ENCODE measurements at regions not wholly inside any gene's neighbourhood (a gene's known extent, or its start where the extent isn't known, plus 50 kb on each side); places are given as distances from the start of the nearest gene placed in this dataset.

DNA sequence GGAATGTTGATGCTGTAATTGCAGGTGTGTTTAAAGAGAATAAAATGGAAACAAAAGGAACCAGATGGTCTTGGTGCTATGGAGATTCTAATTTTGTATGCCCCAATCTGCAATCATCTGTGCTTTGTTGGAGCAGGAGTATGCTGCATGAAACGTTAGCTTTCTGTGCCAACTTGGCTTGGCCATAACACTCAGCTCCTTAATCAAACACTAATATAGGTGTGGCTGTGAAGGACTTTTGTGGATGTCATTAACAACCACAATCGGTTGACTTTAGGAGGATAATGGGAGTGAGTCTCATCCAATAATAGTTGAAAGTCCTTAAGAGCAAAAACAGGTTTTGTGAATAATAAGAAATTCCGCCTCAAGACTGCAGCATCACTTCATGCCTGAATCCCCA, 399.2 kb downstream of the NLGN4X start:
- CTCF ChIA-PET, result no interaction called here
- no peak overlapping the region for H3K4me3 ChIP-seq (ENCODE audit: low read depth, low read length)
- TF ChIP-seq, protein P1, sequence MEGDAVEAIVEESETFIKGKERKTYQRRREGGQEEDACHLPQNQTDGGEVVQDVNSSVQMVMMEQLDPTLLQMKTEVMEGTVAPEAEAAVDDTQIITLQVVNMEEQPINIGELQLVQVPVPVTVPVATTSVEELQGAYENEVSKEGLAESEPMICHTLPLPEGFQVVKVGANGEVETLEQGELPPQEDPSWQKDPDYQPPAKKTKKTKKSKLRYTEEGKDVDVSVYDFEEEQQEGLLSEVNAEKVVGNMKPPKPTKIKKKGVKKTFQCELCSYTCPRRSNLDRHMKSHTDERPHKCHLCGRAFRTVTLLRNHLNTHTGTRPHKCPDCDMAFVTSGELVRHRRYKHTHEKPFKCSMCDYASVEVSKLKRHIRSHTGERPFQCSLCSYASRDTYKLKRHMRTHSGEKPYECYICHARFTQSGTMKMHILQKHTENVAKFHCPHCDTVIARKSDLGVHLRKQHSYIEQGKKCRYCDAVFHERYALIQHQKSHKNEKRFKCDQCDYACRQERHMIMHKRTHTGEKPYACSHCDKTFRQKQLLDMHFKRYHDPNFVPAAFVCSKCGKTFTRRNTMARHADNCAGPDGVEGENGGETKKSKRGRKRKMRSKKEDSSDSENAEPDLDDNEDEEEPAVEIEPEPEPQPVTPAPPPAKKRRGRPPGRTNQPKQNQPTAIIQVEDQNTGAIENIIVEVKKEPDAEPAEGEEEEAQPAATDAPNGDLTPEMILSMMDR (IDR thresholded peaks at IDR 0.05; ENCODE audit: insufficient read depth, low read length, missing control alignments), result no peak
- POLR2A ChIA-PET, result no interaction called here
- no peak for DNase-seq (ENCODE audit: low read depth, low spot score)

DNA sequence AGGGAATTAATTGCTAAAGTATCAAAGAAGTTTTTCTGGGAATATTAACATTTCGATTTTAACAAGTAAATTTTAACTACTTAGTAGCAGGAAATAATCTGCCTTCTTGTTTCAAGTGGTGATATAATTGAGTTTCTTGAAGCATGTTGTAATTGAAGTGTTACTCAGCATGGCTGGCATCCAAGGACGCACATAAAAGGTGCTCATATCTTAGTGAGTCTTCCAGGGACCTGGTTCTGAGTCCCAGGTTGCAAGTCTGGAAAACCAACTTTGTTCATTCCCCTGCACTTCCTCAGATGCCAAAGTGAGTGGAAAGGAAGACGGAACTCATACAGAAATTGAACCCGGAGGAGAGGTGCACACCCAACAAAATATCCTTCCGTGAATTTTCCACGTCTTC, 399.6 kb downstream of the NLGN4X start:
- ChIA-PET CTCF (no interaction called here), POLR2A (no interaction called here)
- DNase-seq (ENCODE audit: low read depth, low spot score), result no peak

DNA sequence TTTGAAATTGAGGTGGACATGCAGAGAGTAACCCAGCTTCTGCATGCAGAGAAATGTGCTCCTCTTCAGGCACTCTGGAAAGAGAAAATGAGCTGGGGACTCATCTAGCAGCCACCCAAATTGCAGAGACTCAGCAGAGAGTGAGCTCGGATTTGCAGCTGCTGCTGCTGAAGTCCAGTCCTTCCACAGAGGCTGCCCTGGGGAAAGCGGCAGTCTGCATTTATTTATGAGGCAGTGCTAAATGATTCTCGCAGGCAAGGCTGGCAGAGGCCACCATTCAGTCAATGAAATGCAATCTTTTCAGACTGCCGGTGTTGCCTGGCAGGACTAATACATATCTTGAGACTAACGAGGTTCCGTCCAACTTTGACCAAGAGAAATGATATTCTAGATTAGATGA, 404.8 kb downstream of the NLGN4X start:
- ChIA-PET POLR2A (no interaction called here), CTCF (no interaction called here)
- no peak for DNase-seq (ENCODE audit: low read depth, low spot score)

More for the DNA sequence above, 399.6 kb downstream of the NLGN4X start:
- no peak overlapping the region for H3K4me3 ChIP-seq (ENCODE audit: low read depth, low read length)
- TF ChIP-seq, protein P1 (IDR thresholded peaks at IDR 0.05; ENCODE audit: insufficient read depth, low read length, missing control alignments), result no peak

DNA sequence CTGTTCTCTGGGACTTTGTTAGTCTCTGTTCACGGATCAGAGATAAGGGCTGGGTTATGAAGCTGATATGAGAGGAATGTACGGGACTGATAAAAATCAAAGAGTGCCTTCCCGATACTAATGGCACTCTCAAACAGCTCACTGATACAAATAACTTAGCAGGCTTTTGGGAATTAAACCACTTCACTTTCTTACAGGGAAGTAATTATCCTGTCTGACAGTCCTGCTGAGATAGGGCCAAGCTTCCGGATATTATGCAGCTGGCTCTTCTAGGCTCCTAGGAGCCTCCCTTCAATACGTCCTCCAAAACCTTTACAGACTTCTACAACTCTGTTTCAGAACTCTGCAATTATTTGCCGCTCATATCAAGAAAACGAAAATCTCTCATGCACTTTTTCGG, 418.0 kb downstream of the NLGN4X start:
- TF ChIP-seq, protein P1 (IDR thresholded peaks at IDR 0.05; ENCODE audit: insufficient read depth, low read length, missing control alignments), result no peak
- no peak for DNase-seq (ENCODE audit: low read depth, low spot score)
- POLR2A ChIA-PET, result no interaction called here
- H3K4me3 ChIP-seq (ENCODE audit: low read depth, low read length), result no peak overlapping the region
- CTCF ChIA-PET, result no interaction called here

More for the DNA sequence above, 404.8 kb downstream of the NLGN4X start:
- TF ChIP-seq, protein P1 (IDR thresholded peaks at IDR 0.05; ENCODE audit: insufficient read depth, low read length, missing control alignments), result no peak
- no peak overlapping the region for H3K4me3 ChIP-seq (ENCODE audit: low read depth, low read length)

DNA sequence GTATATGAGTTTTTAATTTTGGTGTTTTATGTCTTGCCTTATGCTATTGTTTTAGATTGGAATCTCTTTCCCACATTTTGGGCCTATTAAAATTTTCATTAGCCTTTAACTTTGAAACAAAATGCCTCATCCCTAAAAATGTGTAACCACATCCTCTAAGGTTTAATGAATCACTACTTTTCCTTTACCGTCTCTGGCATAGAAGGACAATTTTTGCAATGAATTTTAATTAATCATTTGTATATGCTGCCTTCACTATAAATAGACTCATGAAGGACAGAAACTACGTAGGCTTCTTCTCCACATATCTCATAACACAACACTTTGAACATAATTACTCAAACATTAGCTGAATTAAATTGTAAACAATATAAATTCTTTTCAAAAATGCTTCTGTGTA, 421.5 kb downstream of the NLGN4X start:
- no peak overlapping the region for H3K4me3 ChIP-seq (ENCODE audit: low read depth, low read length)
- ChIA-PET CTCF (no interaction called here), POLR2A (no interaction called here)
- TF ChIP-seq, protein P1 (IDR thresholded peaks at IDR 0.05; ENCODE audit: insufficient read depth, low read length, missing control alignments), result no peak
- no peak for DNase-seq (ENCODE audit: low read depth, low spot score)

DNA sequence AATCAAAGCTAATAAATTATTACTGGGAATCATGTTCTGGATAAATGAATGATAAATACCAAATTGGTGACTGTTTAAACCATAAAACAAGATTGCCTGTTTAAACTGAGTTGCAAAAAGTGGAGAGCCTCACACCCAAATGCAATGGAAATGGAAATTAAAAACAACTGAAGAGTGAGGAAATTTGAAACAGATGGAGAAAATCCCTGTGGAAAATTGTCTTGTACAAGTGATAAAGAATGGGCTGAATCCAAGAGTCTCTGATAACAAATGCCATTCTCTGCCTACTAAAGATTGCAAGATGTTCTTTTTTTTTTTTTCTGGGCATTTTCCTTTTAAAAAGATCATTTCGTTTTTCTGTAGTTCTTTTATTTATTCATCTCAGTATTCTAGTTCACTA, 426.3 kb downstream of the NLGN4X start:
- CTCF ChIA-PET, result no interaction called here
- TF ChIP-seq, protein P1 (IDR thresholded peaks at IDR 0.05; ENCODE audit: insufficient read depth, low read length, missing control alignments), result no peak
- POLR2A ChIA-PET, result no interaction called here
- no peak overlapping the region for H3K4me3 ChIP-seq (ENCODE audit: low read depth, low read length)
- no peak for DNase-seq (ENCODE audit: low read depth, low spot score)

All from AG04449 (cell line).